RKO (cell line): ENCODE measurements at regions not wholly inside any gene's neighbourhood (a gene's known extent, or its start where the extent isn't known, plus 50 kb on each side); places are given as distances from the start of the nearest gene placed in this dataset.
A peak's percentile ranks its signal among the peaks of the same experiment; 100 is the strongest.
"Not testable (repeated sequence)": the region's sequence is repeated elsewhere in the genome, so short reads cannot be mapped to it uniquely, and the experiment has no call there.

ENCODE experiments used
- DNase-seq: peaks from one replicate; pipeline ENCODE4 v3.0.0-alpha.2; 2016; ENCODE audit warnings: low spot score

DNA sequence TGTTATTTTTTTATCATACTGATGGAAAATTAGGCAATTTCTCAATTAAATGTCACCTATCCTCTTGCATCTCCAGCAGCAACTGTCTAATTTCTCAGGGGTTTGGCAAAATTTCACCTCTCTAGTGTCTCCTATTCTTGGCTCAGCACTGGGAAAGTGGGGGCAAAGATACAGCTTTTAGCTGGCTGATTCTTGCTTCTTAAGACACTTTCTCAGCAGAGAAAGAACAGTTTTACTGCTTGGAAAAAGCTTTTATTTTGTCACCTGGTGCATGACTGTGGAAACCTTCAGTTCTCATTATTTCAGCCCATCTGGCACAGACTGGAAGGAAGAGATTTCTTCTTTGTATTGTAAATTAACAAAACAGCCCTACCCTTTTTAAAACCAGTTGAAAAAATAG lies 283.6 kb upstream of the SGCD start:
- no peak for DNase-seq

- DNase-seq: peak; percentile 0
These were observed 275.0 kb upstream of the SGCD start for GRCh38 chr5:156051972-156052371.

GRCh38 chr5:156052656-156053055 lies 274.3 kb upstream of the SGCD start:
- no peak for DNase-seq

DNA sequence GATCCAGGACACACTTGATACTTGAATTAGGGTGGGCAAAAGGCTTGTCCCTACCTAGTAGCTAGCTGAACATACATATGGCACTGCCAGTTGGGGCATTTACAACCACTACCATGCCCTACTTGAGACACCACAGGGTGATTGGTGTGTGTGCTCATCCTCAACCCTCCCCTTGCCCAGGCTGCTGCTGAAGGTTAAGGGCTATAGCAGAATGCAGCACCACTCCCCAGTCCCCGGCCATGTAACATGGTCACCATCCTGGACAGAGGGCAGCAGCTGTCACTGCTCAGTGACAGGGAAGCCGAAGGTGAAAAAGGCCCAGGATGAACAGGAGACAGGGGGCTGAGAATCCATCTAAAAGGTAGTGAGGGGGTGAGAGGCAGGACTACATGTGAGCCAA lies 273.9 kb upstream of the SGCD start:
- DNase-seq: no peak

GRCh38 chr5:156076912-156077311 lies 250.1 kb upstream of the SGCD start:
- no peak for DNase-seq

DNA sequence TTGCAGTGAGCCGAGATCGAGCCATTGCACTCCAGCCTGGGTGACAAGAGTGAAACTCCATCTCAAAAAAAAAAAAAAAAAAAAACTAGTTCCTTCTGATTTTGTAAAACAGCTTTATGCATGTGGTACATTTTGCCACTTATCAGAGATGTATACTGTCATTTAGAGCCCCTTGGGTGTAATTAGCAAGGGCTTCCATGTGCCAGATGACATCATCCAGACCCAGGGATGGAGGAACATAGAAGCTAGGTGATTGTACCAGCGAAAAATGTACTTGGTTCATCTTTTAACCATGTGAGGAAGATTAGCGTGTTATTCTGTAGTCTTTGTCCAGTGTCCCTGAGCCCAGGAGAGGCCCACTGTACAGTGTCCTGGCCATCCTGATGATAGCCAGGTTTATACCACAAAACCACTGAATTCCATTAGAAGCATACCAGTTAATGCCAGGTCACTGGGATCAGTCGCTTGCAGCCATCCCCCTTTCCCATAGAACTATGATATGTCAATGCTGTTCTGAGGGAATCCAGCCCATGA lies 239.3 kb upstream of the SGCD start:
- DNase-seq: no peak

DNA sequence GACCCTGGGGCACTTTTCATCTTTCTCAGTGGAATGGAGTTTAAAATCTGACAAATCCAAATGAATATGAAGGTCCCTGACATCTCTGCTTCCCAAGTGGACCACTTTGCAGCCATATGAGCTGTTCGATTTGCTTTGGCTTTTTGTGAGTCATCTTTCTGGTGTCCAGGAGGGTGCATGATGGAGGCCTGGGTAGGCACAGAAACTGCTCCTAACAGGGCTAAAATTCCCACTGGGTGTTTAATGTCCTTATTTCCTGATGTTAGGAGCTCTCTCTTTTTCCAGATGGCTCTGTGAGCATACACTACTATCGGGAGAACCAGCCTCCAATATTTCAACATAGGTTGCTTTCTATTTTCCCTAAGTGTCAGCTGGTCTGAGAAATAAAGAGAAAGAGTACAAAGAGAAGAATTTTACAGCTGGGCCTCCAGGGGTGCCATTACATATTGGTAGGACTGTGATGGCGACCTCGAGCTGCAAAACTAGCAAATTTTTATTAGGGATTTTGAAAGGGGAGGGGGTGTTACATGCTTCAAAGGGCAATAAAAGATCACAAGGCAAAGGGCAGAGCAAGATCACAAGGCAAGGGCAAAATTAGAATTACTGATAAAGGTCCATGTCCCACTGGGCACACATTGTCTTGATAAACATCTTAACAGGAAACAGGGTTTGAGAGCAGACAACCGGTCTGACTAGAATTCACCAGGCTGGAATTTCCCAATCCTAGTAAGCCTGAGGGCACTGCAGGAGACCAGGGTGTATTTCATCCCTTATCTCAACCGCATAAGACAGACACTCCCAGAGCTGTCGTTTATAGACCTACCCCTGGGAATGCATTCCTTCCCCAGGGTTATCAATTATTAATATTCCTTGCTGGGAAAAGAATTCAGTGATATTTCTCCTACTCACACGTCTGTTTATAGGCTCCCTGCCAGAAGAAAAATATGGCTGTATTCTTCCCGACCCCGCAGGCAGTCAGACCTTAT lies 236.7 kb upstream of the SGCD start:
- not testable (repeated sequence) for DNase-seq

DNA sequence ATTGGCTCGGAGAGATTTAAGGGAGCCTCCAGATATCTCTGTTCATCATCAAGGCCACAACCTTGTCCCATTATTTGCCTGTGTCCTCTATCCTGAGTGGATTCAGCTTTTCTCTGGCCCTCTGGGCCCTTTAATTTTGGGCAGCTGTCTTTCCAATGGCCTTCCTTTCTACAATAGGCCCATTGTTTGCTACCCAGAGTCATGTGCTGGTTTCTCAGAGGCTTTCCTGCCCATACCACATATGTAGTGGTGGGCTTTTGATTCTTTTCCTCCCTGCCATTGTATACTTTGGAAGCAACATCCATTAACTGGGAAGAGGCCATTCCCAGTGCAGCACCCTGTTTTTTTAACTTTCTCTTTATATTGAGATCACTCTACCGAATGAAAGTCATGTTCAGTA lies 233.9 kb upstream of the SGCD start:
- no peak for DNase-seq

GRCh38 chr5:156094001-156094400 lies 233.0 kb upstream of the SGCD start:
- no peak for DNase-seq

- no peak for DNase-seq
These were observed 231.2 kb upstream of the SGCD start for GRCh38 chr5:156095709-156096241.

DNA sequence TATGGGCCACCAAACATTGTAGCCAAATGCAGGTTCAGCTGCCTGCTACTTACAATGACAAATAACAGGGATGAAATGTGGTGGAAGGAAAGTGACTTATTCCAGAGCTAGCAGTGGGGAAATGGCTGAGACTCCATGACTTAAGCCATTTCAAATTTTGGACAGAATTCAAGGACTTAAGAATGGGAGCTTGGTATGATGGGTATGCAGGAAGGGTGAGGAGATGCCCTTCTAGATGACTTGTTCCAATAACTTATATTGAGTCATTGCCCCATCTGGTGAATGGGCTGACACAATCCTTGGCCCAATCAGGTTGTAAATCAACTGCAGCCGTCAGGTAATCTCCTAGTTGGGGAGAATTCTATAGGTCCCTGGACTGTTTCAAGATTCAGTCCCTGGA lies 230.7 kb upstream of the SGCD start:
- no peak for DNase-seq

DNA sequence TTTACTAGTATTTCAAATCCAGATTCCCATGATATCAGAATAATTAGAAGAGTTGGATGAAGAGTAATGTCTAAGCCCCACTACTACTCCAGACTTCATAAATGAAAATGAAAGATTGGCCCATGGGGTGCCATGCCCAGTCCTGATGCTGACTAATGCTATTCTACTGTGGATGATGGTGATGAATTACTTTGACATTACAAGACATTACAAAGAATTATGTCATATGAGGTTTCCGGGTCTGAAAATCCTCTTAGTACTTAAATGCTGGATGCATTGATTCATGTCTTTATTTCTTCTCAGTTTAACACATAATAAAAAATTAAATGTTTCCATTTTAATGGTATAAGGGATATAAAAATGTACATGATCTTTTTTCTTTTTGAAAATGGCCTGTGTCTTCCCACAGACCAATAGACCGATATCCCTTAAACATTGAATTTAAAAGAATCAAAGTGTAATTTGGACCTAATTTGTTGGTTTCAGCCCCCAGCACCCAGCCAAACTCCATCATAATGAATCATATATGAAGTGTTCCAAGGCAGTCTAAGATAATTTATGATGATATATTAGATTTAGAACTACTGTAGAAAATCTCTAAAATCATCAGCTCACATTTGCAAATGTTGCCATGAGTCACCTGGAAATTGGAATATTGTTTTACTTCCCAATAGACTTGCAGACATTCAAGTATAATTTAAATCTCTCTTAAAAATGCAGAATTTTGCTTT lies 223.6 kb upstream of the SGCD start:
- DNase-seq: peak; percentile 42

DNA sequence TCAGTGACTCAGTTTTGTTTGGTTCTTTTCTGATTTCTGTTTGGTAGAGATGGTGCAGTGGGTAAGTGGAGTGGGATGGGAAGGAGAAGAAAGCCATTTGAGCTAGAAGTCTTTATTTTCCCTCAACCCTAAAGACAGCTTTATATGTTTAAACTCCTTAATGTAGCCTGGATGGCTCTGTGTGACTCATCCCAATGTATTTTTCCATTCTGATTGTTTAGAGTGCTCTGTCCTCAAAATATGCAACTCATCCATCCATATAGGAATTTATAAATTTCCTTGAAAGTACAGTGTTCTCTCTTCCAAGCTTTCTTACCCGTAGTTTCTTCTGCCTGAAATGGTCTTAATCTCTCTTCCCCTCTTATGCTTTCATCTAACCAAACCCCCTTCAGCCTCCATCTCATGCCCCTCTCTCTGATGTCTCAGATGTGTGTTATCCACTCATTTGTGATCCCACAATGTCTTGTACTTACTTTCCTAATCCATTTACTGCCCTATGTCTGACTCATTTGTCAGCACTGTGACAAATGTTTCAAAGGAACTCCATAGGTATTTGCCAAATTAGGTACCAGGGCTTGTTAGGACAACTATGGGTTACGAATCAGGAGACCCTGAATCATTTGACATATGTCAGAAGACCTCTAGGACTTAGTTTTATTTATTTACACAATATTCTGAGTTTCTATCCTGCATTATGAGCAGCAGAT lies 217.5 kb upstream of the SGCD start:
- DNase-seq: no peak

DNA sequence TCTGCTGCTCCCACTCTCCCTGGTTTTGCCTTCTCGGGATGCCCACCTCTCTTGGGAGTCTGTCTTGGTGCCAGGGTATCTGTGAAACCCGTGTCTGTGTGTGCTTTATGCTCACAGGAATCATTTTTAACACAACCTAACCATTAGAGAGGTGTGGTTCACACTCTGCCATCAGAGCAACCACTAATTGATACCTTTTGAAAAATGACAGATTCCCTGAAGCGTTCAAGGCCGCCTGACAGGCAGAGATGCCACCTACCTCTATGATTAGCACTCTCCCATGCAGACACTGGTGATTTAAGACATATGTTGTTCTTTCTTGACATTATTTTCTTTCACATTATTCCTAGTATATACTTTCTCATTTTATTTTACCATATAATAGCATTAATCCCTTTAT lies 207.3 kb upstream of the SGCD start:
- no peak for DNase-seq

- DNase-seq: no peak
These were observed 206.2 kb upstream of the SGCD start for GRCh38 chr5:156120777-156121176.

DNA sequence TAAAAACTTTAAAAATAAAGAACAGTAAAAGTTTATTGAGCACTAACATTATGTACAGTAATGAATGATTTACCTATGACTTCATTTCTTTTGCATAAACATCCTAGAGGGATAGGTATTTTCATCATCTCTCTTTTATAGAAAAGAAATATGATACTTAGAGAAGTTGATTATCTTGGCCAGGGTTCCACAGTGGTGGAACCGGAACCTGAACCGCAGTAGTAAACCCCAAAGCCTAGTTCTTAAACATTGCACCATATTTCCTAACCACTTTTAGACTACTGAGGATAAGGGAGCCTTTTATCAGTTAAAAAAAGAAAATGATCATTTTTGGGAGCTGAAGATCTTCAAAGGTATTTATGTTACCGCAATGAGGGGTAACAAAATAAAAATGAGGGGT lies 205.7 kb upstream of the SGCD start:
- DNase-seq: no peak

DNA sequence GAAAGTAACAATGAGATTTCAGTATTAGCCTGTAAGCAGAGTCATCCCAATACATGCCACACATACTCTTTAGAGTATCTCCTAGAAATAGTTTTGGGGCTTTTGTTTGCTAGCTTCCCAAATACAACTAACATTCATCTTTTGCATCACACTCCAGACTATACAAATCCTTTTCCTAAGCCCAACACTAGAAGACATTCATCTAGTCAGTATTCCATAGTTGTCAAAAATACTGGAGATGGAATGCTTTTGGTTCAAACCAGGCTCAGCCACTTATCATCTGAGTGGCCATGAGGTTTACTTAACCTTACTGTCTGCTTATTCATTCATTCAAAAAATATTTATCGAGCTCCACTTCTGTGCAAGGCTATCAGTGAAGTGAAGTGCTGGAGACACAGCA lies 205.1 kb upstream of the SGCD start:
- DNase-seq: no peak

GRCh38 chr5:156124708-156125107 lies 202.3 kb upstream of the SGCD start:
- no peak for DNase-seq

GRCh38 chr5:156125118-156125517 lies 201.8 kb upstream of the SGCD start:
- no peak for DNase-seq

DNA sequence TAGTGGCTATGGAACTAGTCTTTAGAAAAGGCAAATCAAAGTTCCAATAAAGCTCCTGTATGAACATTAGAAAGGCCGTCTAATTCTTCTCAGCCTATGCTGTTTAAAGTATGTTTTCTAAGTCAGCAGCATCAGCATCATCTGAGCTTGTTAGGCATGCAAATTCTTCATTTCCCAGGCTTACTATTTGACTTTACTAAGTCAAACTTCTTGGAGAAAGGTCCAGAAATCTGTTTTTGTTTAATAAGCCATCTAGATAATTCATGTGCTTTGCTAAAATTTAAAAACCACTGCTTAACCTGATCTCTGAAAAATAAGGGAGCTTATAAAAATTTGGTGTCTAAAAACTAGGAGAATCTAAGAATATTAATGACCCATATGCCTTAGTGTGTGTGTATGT lies 200.2 kb upstream of the SGCD start:
- DNase-seq: no peak

DNA sequence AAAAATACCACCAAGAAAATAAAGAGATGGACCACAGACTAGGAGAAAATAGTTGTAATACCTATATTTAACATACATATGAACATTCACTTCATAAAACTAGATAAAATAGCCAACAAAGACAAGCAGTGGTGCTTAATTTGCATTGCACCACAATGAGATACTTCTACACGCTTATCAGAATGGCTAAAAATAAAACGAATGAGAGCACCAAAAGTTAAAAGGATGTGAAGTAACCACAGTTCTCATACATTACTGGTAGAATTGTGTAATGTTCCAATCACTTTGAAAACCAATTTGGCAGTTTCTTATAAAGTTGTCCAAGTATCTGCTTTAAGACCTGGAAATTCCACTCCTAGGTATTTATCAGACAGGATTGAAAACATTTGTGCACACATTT lies 198.9 kb upstream of the SGCD start:
- no peak for DNase-seq

GRCh38 chr5:156134216-156134615 lies 192.7 kb upstream of the SGCD start:
- no peak for DNase-seq
